ENCODE measurements at regions not wholly inside any gene's neighbourhood (a gene's known extent, or its start where the extent isn't known, plus 50 kb on each side); places are given as distances from the start of the nearest gene placed in this dataset.

- TF ChIP-seq POLR2A (IDR thresholded peaks at IDR 0.05; ENCODE audit: low read length) (no peak), GATA1 (IDR thresholded peaks at IDR 0.05; ENCODE audit: low read depth, low read length) (no peak)
These were observed 105.9 kb upstream of the ADRA2C start for GRCh38 chr4:3660086-3660927.

Measured in erythroblast (primary cell).